ENCODE measurements at regions not wholly inside any gene's neighbourhood (a gene's known extent, or its start where the extent isn't known, plus 50 kb on each side); places are given as distances from the start of the nearest gene placed in this dataset.

GRCh38 chr10:3640816-3641215, 144.2 kb downstream of the KLF6 start:
- no peak for TF ChIP-seq POLR2A (IDR thresholded peaks at IDR 0.05)
- no peak for TF ChIP-seq CTCF (IDR thresholded peaks at IDR 0.05)
